OCI-LY3 (cell line): ENCODE measurements at regions not wholly inside any gene's neighbourhood (a gene's known extent, or its start where the extent isn't known, plus 50 kb on each side); places are given as distances from the start of the nearest gene placed in this dataset.

Experiments
- EZH2phosphoT487 ChIP-seq: fragments of 200-600 bp; shearing (Covaris generic); IDR thresholded peaks from 2 replicates; pipeline ENCODE4 v1.6.1; 2018; ENCODE audit warnings: antibody characterized with exemption, mixed run types, low read depth
- TF ChIP-seq, protein P1 (sequence below): fragments of 200-600, 300-600 bp; sonication (generic); IDR thresholded peaks from 2 replicates; pipeline ENCODE4 v1.5.1; 2014; ENCODE audit warnings: antibody characterized with exemption, low read length, low read depth

DNA sequence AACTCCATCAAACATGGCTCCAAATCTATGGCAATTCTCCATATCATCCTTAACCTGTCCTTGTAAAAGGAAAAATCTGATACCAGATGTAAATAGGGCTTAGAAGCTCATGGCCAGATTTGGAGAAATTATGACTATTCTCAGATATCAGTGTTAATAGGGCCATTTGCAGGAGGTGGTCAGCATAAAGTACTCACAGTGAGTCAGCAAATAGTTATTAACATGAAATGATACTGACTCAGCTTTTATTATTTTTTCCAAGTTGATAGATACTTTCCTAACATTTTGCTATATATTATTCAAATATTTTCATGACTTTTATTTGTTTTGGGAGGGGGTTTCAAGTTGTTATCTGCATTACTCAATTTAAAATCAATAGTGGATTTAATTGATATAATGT, 255.8 kb downstream of the MFSD1 start:
- TF ChIP-seq, protein P1, sequence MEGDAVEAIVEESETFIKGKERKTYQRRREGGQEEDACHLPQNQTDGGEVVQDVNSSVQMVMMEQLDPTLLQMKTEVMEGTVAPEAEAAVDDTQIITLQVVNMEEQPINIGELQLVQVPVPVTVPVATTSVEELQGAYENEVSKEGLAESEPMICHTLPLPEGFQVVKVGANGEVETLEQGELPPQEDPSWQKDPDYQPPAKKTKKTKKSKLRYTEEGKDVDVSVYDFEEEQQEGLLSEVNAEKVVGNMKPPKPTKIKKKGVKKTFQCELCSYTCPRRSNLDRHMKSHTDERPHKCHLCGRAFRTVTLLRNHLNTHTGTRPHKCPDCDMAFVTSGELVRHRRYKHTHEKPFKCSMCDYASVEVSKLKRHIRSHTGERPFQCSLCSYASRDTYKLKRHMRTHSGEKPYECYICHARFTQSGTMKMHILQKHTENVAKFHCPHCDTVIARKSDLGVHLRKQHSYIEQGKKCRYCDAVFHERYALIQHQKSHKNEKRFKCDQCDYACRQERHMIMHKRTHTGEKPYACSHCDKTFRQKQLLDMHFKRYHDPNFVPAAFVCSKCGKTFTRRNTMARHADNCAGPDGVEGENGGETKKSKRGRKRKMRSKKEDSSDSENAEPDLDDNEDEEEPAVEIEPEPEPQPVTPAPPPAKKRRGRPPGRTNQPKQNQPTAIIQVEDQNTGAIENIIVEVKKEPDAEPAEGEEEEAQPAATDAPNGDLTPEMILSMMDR, result no peak
- TF ChIP-seq EZH2phosphoT487, result no peak
